Lower leg skin (tissue), 3 donors: ENCODE measurements at regions not wholly inside any gene's neighbourhood (a gene's known extent, or its start where the extent isn't known, plus 50 kb on each side); places are given as distances from the start of the nearest gene placed in this dataset.

Experiments used
- CTCF ChIP-seq, 3 donors: fragments of 450-650 bp; IDR thresholded peaks; one replicate each; pipeline ENCODE4 v1.5.1; 2016; ENCODE audit warnings: antibody characterized with exemption in 3 of 3, mild to moderate bottlenecking in 3 of 3, moderate library complexity in 2 of 3
- POLR2A ChIP-seq, 2 donors: fragments of 450-650 bp; IDR thresholded peaks; one replicate each; pipeline ENCODE4 v1.6.1; 2016 to 2017; ENCODE audit warnings: antibody characterized with exemption in 2 of 2, mild to moderate bottlenecking in 1 of 2, moderate library complexity in 1 of 2

GRCh38 chr1:58392083-58392482, 154.4 kb downstream of the OMA1 start:
- no peak for TF ChIP-seq POLR2A (IDR thresholded peaks at IDR 0.05)
- TF ChIP-seq CTCF (IDR thresholded peaks at IDR 0.05) = no peak
